GM19035 (cell line): ENCODE measurements at regions not wholly inside any gene's neighbourhood (a gene's known extent, or its start where the extent isn't known, plus 50 kb on each side); places are given as distances from the start of the nearest gene placed in this dataset.
"Not testable (repeated sequence)": the region's sequence is repeated elsewhere in the genome, so short reads cannot be mapped to it uniquely, and the experiment has no call there.

Experiments used
- ATAC-seq: cut with Tn5 transposase; IDR thresholded peaks from one replicate; pipeline ENCODE4 v1.9.1; 2021; ENCODE audit not compliant: unreplicated experiment

GRCh38 chr5:143592648-143593047 lies 189.2 kb upstream of the NR3C1 start:
- peak; percentile 85 for ATAC-seq

DNA sequence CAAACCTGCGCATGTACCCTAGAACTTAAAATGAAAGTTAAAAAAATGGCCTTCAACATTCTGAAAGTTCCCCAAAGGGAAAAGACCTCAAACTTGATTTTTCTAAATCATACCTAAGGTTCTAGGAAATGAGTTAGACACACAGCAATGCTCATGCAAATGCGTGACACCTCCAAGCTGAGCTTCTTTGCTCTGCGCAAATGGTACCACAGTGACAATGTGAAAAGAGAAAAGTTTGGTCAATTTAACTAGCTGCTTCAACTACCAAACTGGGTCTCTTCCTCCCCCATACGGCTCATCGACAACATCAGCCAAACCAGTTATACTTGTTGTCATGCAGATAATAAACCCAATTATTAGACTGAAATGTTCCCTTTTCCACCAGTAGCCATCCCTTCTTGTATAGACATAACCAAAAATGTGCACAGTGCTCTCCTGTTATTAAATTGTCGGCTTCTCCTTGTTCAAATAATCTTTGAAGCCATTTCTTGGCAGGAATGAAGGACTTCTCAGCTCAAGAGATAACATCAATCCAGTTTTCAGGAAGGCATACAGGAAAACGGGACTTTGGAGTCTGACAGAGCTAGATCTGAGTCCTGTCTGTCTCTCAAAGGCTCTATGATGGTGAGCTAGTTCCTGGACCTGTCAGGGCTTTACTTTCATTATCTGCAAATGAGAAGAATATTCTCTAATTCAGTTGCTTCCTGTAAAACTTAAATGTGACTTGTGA lies 185.6 kb upstream of the NR3C1 start:
- ATAC-seq, result no peak

GRCh38 chr5:143588121-143588520 lies 184.6 kb upstream of the NR3C1 start:
- ATAC-seq, result not testable (repeated sequence)

DNA sequence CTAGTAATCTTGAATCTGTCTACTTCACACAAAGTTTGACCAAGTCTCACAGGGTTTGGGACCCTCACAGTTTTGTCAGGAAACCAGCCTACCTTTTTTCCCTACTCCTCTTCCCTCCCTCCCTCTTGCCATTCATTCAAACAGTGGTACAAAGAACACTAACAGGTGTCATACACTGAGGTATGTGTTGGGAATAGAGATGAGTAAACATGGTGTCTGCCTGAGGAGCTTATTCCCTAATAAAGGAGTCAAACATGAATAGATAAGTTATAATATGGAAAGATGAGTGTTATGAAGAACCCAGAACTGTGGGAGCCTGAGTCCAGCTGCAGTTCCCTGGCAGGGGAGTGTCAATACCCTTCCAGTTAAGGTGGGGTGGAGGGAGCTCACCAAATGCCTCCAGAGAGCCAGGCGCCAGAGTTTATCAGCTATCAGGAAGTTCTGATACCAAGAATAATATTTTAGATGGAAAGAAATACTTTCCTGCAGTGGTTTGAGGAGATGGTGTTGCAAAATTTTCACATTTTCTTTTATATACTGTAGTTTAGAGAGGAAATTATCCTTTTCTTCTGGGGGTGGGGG lies 183.4 kb upstream of the NR3C1 start:
- ATAC-seq, result no peak

DNA sequence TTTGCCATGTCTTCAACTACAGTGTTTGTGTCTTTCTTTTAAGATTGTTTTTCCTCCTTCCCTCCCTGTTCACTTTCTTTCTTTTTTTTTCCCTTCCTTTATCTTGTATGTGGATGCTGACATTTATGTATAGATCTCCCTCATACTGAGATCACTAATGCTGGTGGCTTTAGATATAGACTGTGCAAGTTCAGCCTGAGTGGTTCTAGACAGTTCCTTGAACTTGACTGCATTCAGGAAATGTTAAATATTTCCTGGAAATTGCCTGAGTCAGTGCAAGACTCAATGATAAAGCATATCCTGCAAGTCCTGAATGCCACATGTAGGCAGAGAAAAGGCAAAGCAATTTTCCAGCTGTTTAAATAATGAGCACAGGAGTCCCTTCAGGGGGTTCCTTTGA lies 182.5 kb upstream of the NR3C1 start:
- ATAC-seq, result no peak

DNA sequence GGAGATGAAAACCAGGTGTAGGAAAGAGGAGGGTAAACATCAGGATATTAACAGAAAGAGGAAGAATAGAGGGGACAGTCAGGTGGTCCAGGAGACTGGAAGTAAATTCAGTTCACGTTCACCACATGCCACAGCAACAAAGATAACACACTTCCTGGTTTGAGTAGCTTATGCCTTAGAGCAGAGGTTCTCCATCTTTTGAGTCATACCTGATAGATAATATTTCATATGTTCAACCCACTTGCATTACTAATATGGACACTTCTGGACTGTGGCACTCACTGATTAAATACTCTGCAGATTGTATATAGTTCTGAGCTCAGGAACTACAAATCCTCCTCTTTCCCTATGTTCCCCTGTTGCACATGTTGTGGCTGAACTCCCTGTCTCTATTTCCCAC lies 179.9 kb upstream of the NR3C1 start:
- ATAC-seq, result no peak

- no peak for ATAC-seq
Measured at GRCh38 chr5:143582869-143583268, 179.4 kb upstream of the NR3C1 start.

DNA sequence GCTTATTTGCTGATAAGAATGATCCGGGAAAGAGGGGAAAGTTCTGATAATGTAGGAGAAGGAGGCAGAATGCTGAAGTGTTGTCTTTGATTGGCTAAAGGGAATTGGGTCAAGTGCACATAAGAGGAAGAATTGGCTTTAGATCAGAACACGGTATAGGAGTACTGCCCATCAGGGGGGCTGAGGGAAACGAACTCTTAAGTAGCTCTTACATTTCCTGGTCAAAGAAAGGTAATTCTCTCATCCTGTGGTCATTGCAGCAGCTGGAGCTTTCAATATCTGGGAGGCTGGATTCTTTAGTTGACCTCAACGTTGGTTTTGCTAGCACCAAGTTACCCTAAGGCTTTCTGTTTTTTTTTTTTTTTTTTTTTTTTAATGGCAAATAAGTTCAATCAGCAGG lies 178.7 kb upstream of the NR3C1 start:
- no peak for ATAC-seq

DNA sequence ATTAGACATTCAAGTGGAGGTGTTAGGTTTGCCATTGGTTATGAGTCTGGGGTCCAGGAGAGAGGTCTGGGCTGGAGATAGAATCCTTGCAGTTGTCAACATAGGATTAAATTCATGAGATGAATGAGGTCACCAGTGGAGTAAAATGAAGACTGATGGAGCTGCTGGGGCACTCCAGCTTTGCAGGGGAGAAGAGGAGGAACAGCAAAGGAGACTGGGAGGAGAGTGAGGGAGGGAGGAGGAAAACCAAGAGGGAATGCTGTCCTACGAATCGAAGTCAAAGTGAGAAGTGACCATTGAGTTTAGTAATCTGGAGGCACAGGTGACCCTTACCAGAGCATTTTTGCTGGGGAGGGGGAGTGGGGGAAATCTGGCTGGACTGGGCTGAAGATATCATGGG lies 178.2 kb upstream of the NR3C1 start:
- no peak for ATAC-seq

DNA sequence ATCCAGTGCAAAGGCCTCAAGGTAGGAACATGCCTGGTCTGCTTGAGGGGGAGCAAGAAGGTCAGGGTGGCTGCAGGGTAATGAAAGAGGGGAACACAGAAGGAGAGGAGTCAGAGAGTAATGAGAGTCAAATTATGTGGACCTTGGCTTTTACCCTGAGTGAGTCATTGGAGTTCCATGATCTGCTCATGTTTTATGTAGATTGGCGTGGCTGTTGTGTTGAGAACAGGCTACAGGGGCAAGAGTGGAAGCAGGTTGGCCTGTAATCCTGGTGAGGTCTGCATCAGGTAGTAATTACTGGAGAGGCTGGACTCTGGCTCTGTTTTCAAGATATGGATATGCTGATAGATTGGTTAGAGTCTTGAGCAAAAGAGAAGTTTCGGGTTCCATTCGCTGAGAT lies 177.7 kb upstream of the NR3C1 start:
- no peak for ATAC-seq

DNA sequence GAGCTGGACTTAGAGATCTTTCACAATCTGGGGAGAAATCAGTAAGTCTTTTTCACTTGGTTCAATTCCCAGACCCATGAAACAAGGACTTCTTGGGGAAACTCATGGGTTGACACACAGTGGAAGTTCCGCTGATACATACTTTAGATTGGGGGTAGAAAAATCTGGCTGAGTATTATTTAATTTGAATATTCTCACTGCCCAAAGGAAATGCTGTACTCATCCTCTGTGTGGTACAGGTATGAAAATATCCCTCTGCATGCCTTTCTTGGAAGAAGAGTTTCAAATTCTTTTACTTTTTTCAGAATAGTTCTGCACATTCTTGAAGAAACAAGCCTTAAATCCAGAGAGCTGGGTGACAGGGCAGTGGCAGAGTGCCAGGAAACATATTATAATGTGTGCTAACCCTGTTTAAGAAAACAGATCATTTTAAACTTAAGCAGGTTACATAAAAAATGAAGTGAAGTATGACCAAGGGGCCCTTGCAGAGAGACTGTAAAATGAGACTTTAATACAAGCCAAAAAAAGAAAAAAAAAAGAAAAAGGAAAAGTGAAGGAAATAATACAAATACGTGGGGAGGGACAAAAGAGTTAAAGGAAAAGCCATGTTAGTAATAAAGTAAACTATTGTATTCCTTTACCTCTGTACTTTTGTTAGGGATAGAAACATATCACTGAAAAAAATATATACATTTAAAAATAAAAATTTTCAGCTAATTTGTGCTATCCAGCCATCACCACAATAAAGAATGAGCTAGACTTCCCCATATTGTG lies 173.4 kb upstream of the NR3C1 start:
- no peak for ATAC-seq

DNA sequence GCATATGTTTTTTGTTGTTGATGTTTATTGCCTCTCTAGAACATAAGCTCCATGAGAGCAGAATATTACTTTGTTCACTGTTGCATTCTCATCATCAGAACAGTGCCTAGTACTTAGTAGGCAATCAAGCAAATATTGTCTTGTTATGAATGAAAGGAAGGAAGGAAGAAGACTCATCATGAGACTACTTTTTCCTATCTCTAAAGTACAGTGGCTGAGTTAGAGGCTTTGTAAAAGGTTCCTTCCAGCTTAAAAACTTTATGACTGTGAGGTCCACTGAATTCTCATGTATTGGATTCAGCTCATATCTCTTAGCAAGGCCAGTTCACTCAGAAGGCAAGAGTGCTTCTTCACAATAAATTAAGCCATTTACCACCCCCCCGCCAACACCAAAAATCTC lies 171.8 kb upstream of the NR3C1 start:
- no peak for ATAC-seq

DNA sequence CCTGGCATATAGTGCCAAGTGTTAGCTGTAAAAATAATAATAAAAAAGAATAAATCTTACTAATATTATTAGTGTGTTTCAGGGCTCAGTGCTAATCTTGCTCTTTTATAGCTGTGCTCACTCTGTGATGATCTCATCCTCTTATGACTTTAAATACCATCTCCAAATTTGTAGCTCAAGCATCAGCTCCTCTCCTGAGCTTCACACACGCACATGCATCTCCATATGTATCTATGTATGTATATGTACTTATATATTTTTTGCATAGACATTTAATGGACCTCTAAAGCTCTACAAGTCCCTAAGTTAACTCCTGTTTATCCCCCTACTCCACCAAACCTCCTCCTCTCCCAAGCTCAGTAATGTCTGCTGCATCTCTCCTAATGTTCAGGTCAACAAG lies 170.8 kb upstream of the NR3C1 start:
- no peak for ATAC-seq

DNA sequence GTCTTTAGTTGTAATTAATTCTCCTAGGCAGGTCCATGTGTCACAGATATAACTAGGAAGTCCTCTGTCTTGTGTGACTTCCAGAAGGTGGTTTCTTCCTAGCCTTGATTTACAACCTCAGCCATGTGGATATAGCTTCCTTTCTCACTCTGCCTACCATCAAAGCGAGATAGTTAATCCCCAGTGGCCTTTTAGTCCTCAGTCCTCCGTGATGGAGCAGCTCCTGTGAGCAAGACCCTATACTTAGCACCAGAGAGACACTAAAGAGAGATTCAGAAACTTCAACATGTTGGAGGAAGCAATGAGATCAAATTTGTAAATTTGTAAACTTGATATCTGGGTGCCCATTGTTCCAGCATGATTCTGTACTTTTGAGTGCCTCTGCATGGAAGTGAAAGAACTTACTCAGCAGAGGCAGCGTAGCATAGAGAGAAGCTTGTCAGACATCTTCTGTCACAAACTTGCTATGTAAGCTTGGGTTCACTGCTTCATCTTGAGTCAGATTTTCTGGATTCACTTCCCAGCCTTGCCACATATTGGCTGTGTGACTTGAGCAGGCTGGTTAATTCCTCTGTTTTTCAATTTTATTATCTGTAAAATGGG lies 170.2 kb upstream of the NR3C1 start:
- ATAC-seq, result peak; percentile 65

GRCh38 chr5:143572671-143573070 lies 169.2 kb upstream of the NR3C1 start:
- ATAC-seq, result no peak

GRCh38 chr5:143571642-143572624 lies 168.4 kb upstream of the NR3C1 start:
- no peak for ATAC-seq

- ATAC-seq, result no peak
Measured at GRCh38 chr5:143570989-143571388, 167.5 kb upstream of the NR3C1 start.

- ATAC-seq, result no peak
Measured at GRCh38 chr5:143569722-143570567, 166.5 kb upstream of the NR3C1 start.

GRCh38 chr5:143569213-143569701 lies 165.8 kb upstream of the NR3C1 start:
- no peak for ATAC-seq
